ENCODE measurements at regions not wholly inside any gene's neighbourhood (a gene's known extent, or its start where the extent isn't known, plus 50 kb on each side); places are given as distances from the start of the nearest gene placed in this dataset.

DNA sequence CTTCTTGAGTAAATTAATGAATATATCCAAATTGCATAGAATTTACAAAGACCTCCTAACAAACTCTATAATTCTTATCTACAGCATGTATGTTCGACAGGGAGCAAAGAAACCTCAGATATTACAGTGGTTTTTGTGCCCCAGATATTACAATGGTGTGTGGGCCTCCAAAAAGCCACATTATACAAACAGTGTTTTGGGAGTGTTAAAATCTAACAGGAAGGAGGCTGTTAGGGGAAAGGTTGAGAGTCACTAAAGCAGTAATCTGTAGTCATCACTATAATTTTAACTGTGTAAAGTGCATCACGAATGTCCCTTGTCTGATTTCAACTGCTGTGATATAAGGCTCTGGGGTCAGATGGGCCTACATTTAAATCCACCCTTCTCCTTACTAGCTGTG, 400.2 kb upstream of the C16orf82 start:
- TF ChIP-seq, protein P1, sequence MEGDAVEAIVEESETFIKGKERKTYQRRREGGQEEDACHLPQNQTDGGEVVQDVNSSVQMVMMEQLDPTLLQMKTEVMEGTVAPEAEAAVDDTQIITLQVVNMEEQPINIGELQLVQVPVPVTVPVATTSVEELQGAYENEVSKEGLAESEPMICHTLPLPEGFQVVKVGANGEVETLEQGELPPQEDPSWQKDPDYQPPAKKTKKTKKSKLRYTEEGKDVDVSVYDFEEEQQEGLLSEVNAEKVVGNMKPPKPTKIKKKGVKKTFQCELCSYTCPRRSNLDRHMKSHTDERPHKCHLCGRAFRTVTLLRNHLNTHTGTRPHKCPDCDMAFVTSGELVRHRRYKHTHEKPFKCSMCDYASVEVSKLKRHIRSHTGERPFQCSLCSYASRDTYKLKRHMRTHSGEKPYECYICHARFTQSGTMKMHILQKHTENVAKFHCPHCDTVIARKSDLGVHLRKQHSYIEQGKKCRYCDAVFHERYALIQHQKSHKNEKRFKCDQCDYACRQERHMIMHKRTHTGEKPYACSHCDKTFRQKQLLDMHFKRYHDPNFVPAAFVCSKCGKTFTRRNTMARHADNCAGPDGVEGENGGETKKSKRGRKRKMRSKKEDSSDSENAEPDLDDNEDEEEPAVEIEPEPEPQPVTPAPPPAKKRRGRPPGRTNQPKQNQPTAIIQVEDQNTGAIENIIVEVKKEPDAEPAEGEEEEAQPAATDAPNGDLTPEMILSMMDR (IDR thresholded peaks at IDR 0.05) = no peak
- no peak for TF ChIP-seq POLR2A (IDR thresholded peaks at IDR 0.05)
